ENCODE measurements at regions not wholly inside any gene's neighbourhood (a gene's known extent, or its start where the extent isn't known, plus 50 kb on each side); places are given as distances from the start of the nearest gene placed in this dataset.

DNA sequence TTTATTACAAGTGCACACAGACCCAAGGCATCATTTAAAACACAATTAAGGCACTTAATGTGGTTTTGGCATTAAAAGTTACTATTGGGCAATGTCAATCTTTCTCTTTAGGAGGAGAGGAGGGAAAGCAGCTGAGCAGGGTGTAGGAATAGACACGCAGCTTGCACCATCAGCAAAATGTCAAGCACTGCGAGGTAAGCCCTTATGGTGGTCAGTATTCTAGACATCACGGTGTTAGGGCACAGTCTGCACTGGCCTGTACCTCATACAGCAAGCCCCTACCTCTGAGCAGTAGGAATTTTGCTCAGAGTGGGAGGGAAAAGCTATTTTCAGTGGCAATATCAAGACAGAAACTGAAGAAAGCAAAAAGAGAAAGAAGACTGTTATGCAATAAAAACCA is 62.0 kb upstream of the ESRRG start:
- peaks cover 2% of the 10 kb centered on the region for H3K4me1 Mint-ChIP-seq (ENCODE audit: low read depth, unreplicated experiment)

DNA sequence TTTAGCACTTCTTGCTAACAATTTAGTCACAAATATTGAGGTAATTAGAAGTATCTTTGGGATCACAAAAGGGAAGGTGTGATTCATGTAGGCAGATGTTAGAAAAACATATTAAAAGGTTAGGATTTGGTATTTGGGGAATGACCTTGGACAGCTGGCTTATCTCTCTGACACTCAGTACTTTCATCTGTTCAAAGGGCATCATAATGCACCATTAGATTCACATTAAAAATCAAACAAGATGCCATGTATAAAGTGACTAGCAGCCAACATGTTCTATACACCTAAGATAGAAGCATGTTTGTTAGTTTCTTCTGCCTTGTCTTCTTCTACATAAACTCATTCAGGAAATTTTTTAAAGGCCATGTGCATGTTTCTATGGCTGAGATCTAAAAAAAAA is 56.5 kb upstream of the ESRRG start:
- H3K27me3 Mint-ChIP-seq (ENCODE audit: low read depth, unreplicated experiment): no peaks in the 10 kb centered on the region
- Histone ChIP-seq H3K27ac (ENCODE audit: low read depth, low read length) (no peak overlapping the region), H3K4me3 (ENCODE audit: insufficient read depth, low read depth, low read length) (no peak overlapping the region), H3K9ac (ENCODE audit: low read length) (no peak overlapping the region), H4K20me1 (ENCODE audit: insufficient read depth, low read length) (no peaks in the 10 kb centered on the region), H3K36me3 (ENCODE audit: insufficient read depth, low read length) (no peaks in the 10 kb centered on the region), H2AFZ (ENCODE audit: low read depth, low read length) (no peak overlapping the region), H3K4me2 (ENCODE audit: low read length) (no peak overlapping the region), H3K9me3 (ENCODE audit: insufficient read depth, low read depth, low read length) (no peaks in the 10 kb centered on the region), H3K79me2 (ENCODE audit: insufficient read depth, low read length) (no peaks in the 10 kb centered on the region), H3K27me3 (ENCODE audit: insufficient read depth, low read length) (no peaks in the 10 kb centered on the region), H3K4me1 (ENCODE audit: insufficient read depth, low read length) (no peaks in the 10 kb centered on the region)
- H3K4me3 Mint-ChIP-seq (ENCODE audit: unreplicated experiment): no peak overlapping the region
- FAIRE-seq: no peak
- no peaks in the 10 kb centered on the region for H3K4me1 Mint-ChIP-seq (ENCODE audit: low read depth, unreplicated experiment)
- H3K9me3 Mint-ChIP-seq (ENCODE audit: unreplicated experiment): no peaks in the 10 kb centered on the region
- TF ChIP-seq, protein P1, sequence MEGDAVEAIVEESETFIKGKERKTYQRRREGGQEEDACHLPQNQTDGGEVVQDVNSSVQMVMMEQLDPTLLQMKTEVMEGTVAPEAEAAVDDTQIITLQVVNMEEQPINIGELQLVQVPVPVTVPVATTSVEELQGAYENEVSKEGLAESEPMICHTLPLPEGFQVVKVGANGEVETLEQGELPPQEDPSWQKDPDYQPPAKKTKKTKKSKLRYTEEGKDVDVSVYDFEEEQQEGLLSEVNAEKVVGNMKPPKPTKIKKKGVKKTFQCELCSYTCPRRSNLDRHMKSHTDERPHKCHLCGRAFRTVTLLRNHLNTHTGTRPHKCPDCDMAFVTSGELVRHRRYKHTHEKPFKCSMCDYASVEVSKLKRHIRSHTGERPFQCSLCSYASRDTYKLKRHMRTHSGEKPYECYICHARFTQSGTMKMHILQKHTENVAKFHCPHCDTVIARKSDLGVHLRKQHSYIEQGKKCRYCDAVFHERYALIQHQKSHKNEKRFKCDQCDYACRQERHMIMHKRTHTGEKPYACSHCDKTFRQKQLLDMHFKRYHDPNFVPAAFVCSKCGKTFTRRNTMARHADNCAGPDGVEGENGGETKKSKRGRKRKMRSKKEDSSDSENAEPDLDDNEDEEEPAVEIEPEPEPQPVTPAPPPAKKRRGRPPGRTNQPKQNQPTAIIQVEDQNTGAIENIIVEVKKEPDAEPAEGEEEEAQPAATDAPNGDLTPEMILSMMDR (IDR thresholded peaks at IDR 0.05; ENCODE audit: insufficient read depth, low read depth, low read length): no peak
- no peak for TF ChIP-seq EZH2 (IDR thresholded peaks at IDR 0.05; ENCODE audit: insufficient read depth, low read length)
- H3K27ac Mint-ChIP-seq (ENCODE audit: unreplicated experiment): no peak overlapping the region
- H3K36me3 Mint-ChIP-seq (ENCODE audit: low read depth, unreplicated experiment): no peaks in the 10 kb centered on the region
- no peak for DNase-seq (ENCODE audit: low read depth)

More for the DNA sequence above, 62.0 kb upstream of the ESRRG start:
- H3K36me3 Mint-ChIP-seq (ENCODE audit: low read depth, unreplicated experiment): no peaks in the 10 kb centered on the region
- TF ChIP-seq, protein P1 (IDR thresholded peaks at IDR 0.05; ENCODE audit: insufficient read depth, low read depth, low read length): no peak
- TF ChIP-seq EZH2 (IDR thresholded peaks at IDR 0.05; ENCODE audit: insufficient read depth, low read length): no peak
- Histone ChIP-seq H4K20me1 (ENCODE audit: insufficient read depth, low read length) (no peaks in the 10 kb centered on the region), H3K4me2 (ENCODE audit: low read length) (no peak overlapping the region), H3K27me3 (ENCODE audit: insufficient read depth, low read length) (no peaks in the 10 kb centered on the region), H3K9ac (ENCODE audit: low read length) (no peak overlapping the region), H3K4me1 (ENCODE audit: insufficient read depth, low read length) (no peaks in the 10 kb centered on the region), H3K4me3 (ENCODE audit: insufficient read depth, low read depth, low read length) (no peak overlapping the region), H3K36me3 (ENCODE audit: insufficient read depth, low read length) (no peaks in the 10 kb centered on the region), H3K79me2 (ENCODE audit: insufficient read depth, low read length) (no peaks in the 10 kb centered on the region), H3K27ac (ENCODE audit: low read depth, low read length) (no peak overlapping the region), H2AFZ (ENCODE audit: low read depth, low read length) (no peak overlapping the region), H3K9me3 (ENCODE audit: insufficient read depth, low read depth, low read length) (no peaks in the 10 kb centered on the region)
- no peak overlapping the region for H3K27ac Mint-ChIP-seq (ENCODE audit: unreplicated experiment)
- no peak for DNase-seq (ENCODE audit: low read depth)
- H3K27me3 Mint-ChIP-seq (ENCODE audit: low read depth, unreplicated experiment): no peaks in the 10 kb centered on the region
- H3K4me3 Mint-ChIP-seq (ENCODE audit: unreplicated experiment): no peak overlapping the region
- FAIRE-seq: no peak
- no peaks in the 10 kb centered on the region for H3K9me3 Mint-ChIP-seq (ENCODE audit: unreplicated experiment)

DNA sequence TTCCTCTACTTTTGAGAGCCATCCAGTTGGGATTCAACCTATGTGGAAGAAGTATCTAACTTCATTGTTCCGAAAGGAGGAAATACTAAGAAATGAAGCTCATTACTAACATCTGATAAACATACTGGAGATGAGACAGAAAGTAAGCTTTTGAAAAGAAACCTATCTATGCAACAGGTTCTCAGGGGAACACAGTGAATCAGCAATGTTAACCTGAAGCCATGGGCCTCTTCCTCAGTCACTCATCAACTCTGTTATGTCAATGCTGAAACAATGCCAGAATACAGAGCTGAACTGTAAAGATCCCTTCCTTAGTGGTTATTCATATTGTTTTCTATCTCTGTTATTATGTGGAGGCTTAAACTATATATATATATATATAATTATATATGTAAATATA is 55.5 kb upstream of the ESRRG start:
- no peak overlapping the region for H3K27ac ChIP-seq (ENCODE audit: low read depth, low read length)
- FAIRE-seq: no peak
- no peak for TF ChIP-seq EZH2 (IDR thresholded peaks at IDR 0.05; ENCODE audit: insufficient read depth, low read length)
- TF ChIP-seq, protein P1 (IDR thresholded peaks at IDR 0.05; ENCODE audit: insufficient read depth, low read depth, low read length): no peak

More for the DNA sequence above, 55.5 kb upstream of the ESRRG start:
- no peak overlapping the region for H3K4me3 ChIP-seq (ENCODE audit: insufficient read depth, low read depth, low read length)
- H3K4me2 ChIP-seq (ENCODE audit: low read length): no peak overlapping the region
- no peak overlapping the region for H3K4me3 Mint-ChIP-seq (ENCODE audit: unreplicated experiment)
- H3K4me1 ChIP-seq (ENCODE audit: insufficient read depth, low read length): no peaks in the 10 kb centered on the region
- no peaks in the 10 kb centered on the region for H3K36me3 ChIP-seq (ENCODE audit: insufficient read depth, low read length)
- no peaks in the 10 kb centered on the region for H4K20me1 ChIP-seq (ENCODE audit: insufficient read depth, low read length)
- H3K9ac ChIP-seq (ENCODE audit: low read length): no peak overlapping the region
- no peaks in the 10 kb centered on the region for H3K4me1 Mint-ChIP-seq (ENCODE audit: low read depth, unreplicated experiment)
- H3K79me2 ChIP-seq (ENCODE audit: insufficient read depth, low read length): no peaks in the 10 kb centered on the region
- no peak overlapping the region for H2AFZ ChIP-seq (ENCODE audit: low read depth, low read length)
- DNase-seq (ENCODE audit: low read depth): no peak
- no peaks in the 10 kb centered on the region for H3K27me3 Mint-ChIP-seq (ENCODE audit: low read depth, unreplicated experiment)
- H3K9me3 Mint-ChIP-seq (ENCODE audit: unreplicated experiment): no peaks in the 10 kb centered on the region
- H3K27me3 ChIP-seq (ENCODE audit: insufficient read depth, low read length): no peaks in the 10 kb centered on the region
- no peaks in the 10 kb centered on the region for H3K9me3 ChIP-seq (ENCODE audit: insufficient read depth, low read depth, low read length)
- H3K27ac Mint-ChIP-seq (ENCODE audit: unreplicated experiment): no peak overlapping the region
- no peaks in the 10 kb centered on the region for H3K36me3 Mint-ChIP-seq (ENCODE audit: low read depth, unreplicated experiment)
